Renal pelvis (tissue), 1 donor: ENCODE measurements at regions not wholly inside any gene's neighbourhood (a gene's known extent, or its start where the extent isn't known, plus 50 kb on each side); places are given as distances from the start of the nearest gene placed in this dataset.

Experiments used
- DNase-seq: peaks from one replicate; pipeline ENCODE4 v3.0.0-alpha.2; 2013

DNA sequence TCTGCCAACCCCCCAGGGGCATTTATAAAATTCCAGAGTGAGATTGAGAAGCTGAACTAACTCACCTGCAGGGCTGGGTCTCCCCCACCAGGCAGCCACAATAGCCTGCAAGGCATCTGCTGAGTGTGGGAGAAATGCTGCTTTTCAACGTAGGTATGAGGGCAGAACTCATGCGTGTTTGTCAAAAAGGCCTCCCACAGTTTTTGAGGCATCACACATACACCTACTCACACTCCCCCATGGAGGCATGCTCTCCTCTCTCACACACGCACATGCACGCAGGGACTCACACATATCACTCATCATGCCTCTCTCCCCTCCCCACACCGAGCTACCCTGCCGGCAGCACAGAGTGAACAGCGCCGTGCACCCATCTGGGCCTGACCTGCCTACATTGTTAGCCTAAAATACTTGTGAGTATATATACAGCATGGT lies 390.5 kb downstream of the FGF9 start:
- no peak for DNase-seq

DNA sequence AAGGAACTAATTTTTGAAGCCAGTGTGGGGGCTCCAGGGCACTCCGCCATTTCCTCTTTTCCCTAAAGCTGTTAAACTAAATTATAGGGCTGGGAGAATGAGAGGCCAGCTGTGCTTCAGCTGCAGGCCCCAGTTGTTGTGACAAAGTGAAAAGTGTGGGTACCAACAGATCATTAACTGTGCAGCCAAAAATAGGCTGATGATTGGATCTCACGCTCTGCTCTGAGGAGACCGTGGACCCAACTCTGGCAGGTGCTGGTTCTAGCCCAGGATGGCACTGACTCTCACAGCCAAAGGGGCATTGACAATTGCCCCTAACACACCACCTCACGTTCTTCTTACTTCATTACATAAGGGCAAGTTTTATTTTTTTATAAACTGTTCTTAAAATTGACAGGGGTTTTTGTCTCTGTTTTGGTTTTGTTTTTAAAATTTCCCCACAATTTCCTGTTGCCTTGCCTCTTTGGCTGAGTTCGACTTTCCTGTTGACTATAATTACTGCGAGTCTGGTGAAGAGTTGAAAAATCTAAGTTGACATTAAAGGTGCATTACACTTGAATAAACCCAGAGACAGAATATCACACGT lies 391.0 kb downstream of the FGF9 start:
- DNase-seq, result no peak

DNA sequence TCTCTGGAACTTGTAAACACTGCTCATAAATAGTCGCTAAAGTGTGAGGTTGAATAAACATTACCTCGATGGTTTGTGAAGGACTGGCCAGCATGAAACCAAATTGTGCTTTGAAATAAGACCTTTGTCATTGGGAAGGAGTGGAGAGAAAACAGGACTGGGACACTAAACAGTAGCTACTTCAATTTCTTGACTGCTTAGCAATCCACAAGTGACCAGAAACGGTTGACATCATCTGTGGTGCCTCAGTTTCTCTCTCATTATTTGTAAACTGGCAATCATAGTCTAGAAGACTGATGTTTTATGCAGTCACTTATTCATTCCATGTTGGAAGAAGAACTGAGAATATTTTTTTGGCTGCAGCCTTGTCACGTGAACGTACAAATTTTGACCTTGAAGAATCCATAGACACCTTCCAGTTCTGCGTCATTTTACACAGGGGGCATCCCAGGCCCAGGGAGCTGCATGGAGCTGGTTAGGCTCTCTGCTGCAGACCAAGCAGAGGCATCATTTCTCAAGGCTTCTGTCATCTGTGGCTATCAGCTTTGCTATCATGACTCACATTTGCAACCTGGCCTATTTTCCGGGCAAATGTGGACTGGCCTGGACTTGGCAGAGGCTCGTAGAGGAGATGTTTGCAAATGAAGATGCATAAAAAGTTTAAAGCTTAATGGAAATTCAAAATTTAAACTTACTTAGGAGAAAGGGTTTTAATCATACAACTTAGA lies 391.8 kb downstream of the FGF9 start:
- DNase-seq, result no peak

DNA sequence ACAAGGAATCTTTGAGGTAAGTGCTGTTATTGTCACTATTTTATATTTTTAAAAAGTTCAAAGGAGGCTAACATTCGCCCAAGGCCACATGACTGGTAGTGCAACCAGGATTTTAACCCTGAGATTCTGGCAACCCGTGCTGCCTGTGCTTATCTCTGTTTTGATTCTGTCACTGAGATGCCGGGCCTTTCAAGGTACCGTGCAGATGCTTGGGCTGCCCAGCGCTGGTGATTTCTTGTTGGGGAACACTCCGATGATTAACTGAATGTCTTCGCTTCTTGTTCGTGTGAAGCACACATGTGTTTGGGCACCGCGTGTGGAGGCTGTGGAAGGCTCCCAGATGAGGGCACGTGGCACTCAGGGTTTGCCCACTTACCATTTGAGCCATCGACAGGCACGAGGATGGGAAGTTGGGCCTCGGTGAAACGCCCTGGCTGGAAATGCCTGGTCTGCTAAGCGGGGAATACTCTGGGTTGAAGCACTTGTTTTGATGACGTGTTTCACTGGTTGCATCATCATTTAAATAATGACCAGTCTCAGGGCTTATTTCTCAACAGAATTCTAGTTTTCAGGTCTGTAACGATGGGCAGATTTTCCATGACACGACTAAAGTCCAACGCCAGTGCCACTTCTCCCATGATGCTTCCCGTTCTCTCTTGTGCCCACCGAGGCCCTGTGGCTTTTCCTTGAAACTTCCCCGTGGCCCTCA lies 392.7 kb downstream of the FGF9 start:
- no peak for DNase-seq

DNA sequence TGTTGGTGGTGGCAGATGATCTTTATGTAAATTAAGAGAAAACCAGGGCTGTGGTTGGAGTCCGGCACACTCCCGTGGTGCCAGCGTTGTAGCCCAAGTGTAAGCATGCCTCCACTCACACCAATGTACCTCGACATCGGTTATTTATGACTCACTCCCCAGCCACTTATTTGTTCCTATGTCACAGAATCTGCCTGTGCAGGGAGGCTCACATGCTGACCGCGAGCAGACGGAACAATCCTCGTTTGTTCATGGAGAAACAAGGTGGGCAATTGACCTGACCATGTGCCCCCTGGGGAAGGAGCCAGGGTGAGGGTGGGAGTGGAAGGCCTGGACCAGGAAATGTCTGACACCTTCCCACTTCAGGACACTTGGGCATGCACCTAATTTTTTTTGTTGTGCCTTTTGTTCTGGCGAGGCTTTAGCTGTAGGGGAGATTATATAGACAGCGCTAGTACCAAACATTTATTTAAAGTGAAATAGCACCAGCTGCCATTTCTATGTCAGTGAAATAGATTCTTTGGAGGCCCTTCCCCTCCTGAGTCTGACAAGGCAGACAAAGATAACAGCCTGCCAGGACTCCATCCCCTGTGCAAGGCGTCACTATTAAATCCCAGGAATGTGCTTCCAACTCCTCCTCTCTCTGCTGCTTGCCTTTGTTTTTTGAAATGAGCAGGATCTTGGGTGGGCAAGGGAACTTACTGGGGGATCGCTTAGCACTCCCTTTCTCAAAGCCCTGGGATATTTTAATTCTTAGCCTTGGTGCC lies 394.2 kb downstream of the FGF9 start:
- DNase-seq, result no peak

DNA sequence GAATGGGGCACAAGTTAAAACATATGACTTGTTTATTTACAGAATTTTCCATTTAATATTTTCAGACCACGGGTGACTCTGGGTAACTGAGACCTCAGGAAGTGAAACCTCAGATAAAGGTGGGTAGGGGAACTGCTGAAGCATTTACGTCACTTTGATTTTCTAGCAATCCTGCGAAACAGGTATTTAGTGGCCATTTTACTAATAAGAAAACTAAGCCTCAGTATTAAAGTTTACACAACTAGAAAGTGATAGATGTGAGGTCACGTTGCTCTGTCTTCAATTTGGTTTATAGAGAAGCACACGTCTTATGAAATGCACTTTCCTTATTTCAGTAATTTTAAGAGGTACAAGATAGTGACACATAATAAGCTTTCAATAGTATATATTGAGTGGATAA lies 402.8 kb downstream of the FGF9 start:
- DNase-seq, result no peak

DNA sequence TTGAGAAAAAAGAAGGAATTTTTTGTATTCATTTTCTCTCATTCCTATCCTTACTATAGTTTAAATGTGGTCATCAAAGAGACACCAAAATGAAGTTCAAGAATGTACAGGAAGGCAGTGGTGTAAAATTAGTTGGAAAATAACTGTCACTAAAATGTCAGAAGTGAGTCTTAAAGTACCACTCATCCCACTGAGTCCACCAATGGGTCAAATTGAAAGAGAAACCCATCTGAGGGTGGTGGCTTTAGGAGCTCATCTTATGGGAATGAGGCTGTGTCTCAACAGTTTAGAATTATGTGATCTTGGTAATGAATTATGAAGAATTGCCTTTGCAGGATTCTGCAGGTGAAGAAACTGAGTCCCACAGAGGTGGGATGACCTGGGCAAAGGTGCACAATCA lies 403.5 kb downstream of the FGF9 start:
- DNase-seq, result no peak

DNA sequence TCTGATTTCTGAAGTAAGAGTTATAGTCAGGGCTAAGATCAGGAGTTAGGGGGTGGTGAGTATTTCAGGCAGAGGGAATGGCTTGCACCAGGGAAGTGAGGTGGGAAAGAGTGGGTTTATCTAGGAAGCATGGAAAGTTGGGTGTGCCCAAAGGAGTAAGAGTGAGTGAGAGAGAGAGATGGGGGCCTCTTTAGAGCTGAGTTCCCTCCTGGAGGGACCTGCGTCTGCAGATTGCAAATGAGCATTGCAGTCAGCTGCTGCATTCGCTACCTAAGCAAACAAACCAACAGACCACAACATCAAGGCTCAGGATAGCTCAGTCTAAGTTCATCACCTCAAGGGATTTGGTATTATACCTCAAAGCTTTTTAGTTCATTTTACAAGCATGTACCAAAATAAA lies 405.8 kb downstream of the FGF9 start:
- no peak for DNase-seq

DNA sequence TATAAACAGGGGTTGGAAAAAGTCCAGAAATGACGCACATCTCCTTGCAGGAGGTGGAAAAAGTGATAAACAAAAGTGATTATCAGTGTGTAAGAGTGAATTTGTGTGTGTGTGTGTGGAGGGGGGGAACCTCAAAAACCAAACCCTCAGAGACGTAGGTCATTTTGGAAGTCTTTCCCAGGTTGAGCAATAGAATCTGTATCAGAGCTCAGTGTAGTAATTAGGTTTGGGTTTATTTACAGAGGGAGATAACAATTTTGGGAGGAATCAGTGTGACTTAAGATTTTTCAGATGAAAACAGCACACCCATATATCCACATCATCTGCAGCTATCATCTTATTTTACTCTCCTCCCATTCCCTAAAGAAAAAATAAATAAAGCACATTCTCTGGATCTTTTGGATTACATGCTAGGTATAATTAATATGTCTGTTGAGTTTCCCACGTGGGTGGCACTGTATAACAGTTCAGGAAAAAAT lies 406.4 kb downstream of the FGF9 start:
- DNase-seq, result no peak

DNA sequence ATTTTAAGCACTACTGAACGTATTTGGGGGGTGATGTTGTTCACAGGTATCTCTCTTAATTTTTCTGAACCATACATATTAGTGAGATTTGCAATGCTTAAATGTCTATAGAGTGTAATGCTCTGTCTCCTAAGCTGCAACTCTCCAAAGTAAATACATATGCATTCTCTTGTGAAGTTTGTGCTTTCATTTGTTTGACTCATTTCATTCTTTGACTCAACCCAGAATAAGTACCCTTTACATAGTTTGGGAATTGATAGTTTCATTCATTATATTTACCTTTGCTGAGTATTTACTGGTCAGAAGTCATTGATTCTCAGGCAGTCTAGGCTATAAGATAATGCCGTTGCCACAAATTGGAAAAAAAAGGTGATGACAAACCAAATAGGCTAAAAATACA lies 406.9 kb downstream of the FGF9 start:
- no peak for DNase-seq

DNA sequence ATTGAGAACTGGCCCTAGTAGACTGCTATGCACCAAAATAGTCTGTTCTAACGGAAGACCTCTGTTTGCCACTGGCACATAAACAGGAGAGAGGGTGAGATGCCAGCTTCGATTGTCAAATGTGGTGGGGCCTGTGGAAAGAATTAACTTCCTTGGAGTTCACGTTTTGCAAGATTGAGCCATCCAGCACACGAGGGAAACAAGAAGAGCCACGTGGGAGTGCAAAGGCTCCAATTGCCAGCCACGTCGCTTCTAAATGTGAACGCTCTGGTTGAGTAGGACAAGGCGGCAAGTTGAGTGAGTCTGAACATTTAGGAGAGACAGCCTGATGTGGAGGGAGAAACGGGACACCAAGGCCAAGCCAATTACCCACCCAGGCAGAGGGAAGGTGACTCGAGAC lies 409.1 kb downstream of the FGF9 start:
- no peak for DNase-seq

DNA sequence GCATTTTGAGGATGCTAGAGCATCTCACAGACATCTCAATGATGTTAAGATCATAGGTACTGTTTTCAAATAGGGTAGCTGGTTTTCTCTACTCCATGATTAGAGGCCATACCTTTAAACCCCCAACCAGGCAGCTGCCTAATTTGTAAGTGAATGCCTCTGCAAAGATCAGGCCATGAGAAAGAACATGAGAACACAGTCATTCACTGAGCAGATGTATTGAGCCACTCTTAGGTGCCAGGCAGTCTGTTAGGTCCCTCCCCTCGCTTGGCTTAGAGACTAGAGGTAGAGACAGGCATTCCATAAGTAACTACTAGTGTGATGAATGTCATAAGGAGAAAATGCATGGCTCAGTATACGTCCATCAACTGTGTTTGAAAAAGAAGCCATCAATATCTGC lies 410.0 kb downstream of the FGF9 start:
- DNase-seq, result no peak

DNA sequence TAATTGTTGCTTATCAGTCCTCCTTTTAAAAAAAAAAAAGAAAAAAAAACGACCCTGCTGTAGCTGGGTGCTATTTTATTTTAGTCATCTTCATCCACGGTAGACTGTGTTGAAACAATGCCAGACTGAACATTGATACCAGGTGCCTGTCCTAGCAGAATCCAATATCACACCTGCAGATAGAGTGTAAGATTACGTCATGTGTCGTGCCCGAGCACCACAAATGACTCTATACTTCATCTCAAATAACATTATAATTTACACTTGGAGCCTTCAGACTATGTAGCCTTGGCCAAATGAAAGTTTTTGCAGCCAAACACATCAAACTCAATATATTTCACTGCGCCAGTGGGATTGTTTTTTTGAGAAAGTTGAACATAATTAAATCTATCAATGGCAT lies 410.6 kb downstream of the FGF9 start:
- no peak for DNase-seq

DNA sequence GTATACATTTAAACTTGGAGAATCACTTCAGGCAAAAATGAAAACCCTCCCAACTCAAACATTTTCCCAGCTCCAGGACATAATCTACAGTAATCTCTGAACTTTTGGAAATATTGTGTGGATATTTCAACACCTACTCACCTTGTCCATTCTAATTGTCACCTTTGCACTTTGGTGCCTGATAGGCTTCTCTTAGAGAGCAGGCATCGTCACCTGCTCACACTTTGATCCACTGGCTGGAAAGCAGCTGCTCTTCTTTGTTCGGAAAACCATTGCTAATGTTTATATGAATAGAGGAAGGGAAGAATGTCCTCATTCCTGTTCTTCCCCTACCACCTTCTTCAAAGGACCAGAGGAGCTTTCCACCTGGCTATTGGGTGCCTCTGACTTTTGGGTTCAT lies 411.2 kb downstream of the FGF9 start:
- no peak for DNase-seq

DNA sequence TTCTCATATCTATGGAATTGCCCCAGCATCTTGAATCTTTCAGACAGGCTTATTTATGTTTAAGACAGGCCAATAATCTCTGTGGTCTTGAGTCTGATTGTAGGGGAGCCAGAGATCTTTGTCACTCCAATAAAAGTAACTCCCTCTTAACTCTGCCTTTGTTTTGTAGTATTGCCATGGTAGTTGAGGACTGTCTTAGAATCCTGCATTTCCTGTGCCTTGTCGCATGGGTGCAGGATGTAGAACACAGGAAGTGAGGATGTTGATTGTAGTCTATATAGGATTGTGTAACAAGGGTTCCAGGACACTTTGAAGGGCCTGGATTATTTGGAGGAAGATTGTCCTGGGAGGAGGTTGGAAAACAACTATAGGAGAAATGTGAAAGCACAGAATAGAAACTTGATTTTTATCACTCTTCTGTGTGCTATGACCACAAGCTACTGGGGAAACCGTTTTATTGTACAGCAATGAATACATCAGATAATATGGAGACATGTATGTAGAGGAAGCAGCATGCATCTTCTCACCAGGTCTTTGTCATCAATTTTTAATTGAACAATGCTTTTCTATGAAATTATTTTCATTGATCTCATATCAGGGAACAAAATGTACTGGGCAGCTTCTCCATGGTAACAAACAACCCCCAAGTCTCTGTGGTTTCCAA lies 411.7 kb downstream of the FGF9 start:
- no peak for DNase-seq

DNA sequence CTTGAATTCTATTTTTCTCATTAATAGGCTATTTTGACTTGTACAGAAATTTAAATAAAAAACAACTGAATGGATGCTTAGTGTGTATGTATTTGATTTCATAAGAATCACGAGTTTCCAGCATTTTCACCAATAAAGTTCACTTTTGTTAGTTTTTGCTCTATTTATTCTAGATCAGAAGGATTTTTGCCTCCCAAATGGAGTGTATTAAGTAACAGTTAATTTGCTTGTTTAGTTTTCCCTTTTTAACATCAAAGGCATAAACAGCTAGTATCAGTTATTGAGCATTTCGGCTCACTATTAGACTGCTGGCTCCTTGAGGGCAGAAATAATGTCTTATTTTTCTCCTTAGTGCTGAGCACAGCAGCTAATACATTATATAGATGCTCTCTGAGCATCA lies 414.1 kb downstream of the FGF9 start:
- no peak for DNase-seq

DNA sequence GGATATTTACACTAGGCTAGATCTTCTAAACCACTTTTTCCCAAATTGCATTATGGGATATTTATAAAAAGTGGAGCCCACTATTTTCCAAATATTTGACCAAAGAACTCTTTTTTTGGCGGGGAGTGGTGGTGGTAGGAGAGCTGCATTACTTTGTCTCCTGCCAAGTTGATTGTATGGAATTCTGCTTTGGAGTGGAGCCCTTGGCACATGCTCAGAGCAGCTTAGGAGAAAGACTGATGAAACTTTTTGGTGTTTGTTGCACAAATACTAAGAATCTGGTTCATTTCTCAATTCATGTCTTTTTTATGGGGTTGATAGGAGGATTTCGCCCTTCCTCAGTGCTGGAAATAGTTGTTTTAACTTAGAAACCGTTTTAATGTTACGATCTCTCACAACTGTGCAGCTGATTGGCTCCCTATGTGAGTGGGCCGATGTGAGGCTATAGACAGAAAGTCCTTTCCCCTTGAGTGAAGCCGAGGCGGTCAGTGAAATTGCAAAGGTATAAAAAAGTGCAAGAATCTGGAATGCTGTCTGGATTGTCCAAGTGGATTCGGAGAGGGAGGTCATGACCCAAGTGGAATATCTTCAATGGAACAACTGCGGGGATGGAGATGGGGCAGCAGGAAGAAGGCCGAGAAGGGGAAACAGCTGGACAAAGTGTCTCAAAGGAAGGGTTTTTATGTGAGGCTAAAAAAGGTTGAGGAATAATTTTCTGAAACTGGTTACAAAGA lies 415.9 kb downstream of the FGF9 start:
- no peak for DNase-seq

DNA sequence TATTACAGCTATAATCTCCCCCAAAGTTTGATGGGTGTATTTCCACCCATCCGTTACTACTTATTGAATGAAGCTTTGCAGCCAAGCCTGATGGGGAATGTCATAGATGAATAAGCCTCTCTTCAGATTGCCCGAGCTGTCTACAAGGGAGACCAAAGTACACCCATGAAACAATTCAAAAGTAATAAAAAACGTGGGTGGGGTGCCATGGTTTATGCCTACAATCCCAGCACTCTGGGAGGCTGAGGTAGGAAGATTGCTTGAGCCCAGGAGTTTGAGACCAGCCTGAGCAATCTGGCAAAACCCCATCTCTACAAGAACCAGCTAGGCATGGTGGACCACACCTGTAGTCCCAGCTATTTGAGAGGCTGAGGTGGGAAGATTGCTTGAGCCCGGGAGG lies 419.2 kb downstream of the FGF9 start:
- no peak for DNase-seq

DNA sequence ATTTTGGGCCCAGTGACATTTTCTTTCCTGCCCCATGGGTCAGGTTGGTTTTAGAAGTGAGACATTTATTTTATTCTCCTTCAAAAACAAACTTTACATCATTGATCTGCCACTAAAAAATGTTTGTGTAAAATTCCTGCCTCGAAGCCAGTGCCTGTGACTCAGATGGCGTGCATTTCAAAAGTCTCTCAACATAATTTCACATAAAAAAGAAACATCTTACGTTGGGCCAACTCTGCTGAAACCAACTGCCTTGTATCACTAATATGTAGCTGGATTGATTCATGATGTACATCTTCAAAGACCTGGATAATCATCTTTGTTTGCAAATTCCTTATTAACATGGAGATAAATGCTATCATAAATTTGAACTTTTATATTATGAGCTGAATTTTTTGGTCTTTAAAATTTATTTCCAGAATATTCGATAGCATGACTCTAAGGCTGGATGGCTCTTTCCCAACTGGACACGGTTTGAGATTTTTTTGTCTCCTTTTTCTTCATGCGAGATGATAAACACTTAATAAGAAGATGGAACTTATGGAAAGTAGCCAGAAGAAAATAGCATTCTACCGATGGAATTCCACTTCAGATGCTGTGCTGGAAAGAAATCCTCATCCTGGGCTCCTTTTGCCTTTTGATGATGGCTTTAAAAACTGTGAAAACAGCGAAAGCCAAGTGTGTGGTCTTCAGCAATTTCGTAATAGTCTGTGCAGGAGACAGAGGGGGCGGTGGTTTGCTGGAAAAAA lies 420.5 kb downstream of the FGF9 start:
- no peak for DNase-seq

DNA sequence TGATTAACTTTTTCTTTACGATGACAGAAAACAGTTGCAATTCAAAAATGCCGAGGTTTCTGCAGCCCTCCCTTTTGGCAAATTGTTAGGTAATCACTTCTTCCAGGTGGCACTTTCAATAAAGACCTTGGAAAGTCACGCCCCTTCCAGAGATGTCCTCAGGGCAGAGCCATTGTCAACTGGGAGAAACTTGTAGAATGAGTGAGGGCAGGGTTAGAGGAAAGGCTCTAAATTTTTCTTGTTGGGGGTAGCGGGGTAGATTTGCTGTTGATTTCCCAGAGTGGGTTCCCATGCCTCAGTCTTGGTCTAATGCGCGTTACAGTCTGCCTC lies 421.1 kb downstream of the FGF9 start:
- no peak for DNase-seq
